Left renal cortex interstitium (tissue), 4 donors: ENCODE measurements at regions not wholly inside any gene's neighbourhood (a gene's known extent, or its start where the extent isn't known, plus 50 kb on each side); places are given as distances from the start of the nearest gene placed in this dataset.
"Not testable (repeated sequence)": the region's sequence is repeated elsewhere in the genome, so short reads cannot be mapped to it uniquely, and the experiment has no call there.

Experiments
- DNase-seq, 4 donors: peaks; one replicate each; pipeline ENCODE4 v3.0.0-alpha.2; 2013; ENCODE audit warnings: low read depth in 4 of 4, low spot score in 2 of 4, missing footprints in 1 of 4

DNA sequence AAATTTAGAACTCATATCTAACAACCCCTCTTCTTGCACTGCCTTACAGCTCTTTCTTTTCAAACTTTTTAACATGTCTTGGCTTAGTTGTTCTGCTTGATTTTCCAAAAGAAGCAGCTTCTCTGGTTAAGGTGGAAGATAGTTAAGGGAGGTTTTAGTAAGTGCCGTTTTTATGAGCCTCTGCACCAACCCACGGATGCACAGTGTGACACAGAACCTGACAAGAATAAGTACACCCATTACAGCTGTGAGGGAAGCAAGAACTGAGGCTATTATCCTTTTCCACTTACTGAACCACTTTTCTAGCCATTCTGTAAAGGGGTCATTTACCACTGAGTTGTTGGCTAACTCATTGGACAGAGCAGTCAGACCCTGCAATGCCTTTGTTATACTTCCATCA lies 336.0 kb upstream of the PCDH10 start:
- DNase-seq, result not testable (repeated sequence)

DNA sequence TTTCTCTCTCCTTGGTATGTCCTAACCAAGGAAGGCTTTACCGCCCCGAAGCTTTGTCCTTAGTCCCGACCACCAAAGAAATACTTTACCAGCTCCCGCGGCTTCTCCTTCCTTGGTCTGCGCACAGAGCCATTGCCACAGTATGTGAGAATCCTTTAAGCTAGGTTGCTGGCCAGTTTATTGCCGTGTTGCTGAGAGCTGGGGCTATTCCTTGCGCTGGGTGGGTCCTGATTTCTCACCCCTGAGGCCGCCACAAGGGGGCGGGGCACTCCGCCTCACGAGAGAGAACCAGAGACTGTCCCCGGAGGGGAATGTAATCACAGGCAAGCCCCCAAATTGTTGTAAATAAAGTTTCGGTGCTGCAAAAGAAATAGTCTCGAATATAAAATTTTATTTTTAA lies 331.0 kb upstream of the PCDH10 start:
- DNase-seq, result no peak

DNA sequence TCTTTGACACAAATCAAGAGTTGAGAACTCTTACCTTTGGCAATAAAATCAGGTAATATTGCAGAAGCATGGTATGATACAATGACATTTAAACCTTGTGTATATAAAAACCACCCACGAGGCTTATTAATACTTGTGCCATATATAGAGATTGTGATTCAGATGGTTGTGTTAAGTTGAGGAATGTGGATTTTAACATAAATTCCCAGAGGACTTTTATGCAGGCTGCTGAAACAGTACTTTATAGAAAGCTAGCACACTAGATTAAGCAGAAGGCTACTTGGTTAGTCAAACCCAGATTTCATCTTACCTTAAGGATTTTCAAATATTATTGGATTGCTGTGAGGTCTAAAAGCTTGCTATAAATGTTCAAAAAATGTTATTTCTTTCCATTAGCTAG lies 325.7 kb upstream of the PCDH10 start:
- no peak for DNase-seq

GRCh38 chr4:132824761-132825160 lies 324.3 kb upstream of the PCDH10 start:
- no peak for DNase-seq

GRCh38 chr4:132827522-132827921 lies 321.6 kb upstream of the PCDH10 start:
- no peak for DNase-seq

DNA sequence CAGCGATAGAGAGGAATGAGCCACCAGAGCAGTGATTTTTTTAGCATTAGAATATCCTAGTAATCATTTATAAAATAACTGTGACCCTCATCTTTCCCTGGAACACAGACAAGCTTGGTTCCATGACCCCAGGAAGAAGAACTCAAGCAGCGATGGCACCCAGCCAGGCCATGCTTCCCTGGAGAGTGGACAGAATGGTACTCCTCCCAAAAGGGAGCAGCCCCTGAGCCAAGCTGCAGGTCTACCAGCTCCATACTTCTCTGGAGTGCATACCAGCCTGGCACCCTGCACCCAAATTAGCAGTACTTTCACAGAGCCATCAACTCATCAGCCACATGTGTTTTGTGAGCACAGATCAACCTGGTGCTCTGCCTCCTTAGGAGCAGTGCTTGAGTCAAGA lies 310.9 kb upstream of the PCDH10 start:
- DNase-seq, result no peak

DNA sequence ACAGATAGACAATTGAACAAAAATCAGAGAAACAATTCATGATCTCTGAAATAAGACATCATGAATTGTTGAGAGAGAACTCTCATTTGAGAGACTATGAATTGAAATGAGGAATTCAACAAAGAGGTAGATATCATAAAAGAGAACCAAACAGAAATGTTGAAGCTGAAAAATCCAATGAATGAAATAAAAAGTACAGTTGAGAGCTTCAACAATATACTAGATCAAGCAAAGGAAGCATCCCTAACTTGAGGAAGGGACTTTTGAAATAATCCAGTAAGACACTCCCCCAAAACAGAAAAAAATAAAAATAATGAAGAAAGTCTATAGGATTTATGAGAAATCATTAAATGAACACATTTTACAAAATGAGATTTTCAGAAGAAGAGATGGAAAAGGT lies 310.0 kb upstream of the PCDH10 start:
- no peak for DNase-seq

- DNase-seq, result no peak
These were observed 289.2 kb upstream of the PCDH10 start for GRCh38 chr4:132859929-132860328.

GRCh38 chr4:132860976-132861375 lies 288.1 kb upstream of the PCDH10 start:
- no peak for DNase-seq

- DNase-seq, result no peak
These were observed 285.5 kb upstream of the PCDH10 start for GRCh38 chr4:132863619-132864018.

DNA sequence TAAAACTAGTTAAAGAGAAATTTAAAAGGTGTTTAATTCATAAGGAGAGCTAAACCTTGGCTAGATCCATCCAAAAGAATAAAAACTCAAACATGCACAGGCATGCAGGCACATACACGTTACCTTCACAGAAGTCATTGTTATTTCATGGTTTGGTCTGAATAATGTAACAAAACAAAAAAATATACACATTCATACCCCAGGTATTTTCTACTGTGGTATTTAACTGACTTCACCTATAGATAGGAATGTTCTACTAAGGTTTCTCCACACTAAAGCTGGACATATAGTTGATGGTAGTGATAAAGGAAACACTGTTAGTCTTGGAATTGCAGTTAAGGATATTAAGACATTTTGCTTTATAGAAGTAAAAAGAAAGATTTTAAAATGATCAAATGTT lies 283.6 kb upstream of the PCDH10 start:
- DNase-seq, result no peak

DNA sequence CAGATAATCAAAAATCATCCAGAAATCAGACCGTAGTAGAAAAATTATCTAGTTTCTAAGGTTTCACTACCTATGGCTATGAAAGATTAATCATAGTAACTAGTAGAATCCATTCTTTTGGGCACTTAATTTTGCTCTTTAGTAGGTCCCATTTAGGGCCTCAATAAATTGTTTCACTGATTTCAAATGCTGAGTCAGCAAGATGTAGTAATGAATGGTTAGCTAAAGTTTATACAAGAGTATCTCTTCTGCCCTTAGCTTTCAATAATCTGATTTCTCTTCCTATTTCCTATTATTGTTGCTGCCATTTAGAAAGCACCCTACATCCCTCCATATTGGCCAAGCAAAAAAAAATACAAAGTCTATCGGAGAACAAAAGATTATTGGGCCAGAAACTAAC lies 283.2 kb upstream of the PCDH10 start:
- no peak for DNase-seq

- DNase-seq, result no peak
These were observed 282.5 kb upstream of the PCDH10 start for GRCh38 chr4:132866616-132867015.

DNA sequence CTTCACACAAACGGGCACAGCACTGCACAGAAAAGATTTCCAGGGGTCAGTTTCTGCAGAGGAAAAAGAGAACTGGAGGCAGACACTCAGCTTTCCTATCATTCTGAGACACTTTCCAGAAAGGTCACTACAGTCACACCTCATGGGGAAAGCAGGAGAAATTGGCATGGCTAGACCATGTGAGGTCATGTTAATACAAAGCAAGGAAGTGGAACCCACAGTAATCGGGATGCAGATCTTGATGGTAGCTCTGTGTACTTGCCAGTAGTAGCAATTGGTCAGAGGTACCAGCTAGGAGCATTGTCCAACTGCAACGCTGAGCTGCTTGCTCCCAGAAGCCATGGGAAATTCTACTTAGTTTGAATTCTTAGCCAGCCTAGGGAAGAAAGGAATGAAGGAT lies 255.3 kb upstream of the PCDH10 start:
- no peak for DNase-seq

DNA sequence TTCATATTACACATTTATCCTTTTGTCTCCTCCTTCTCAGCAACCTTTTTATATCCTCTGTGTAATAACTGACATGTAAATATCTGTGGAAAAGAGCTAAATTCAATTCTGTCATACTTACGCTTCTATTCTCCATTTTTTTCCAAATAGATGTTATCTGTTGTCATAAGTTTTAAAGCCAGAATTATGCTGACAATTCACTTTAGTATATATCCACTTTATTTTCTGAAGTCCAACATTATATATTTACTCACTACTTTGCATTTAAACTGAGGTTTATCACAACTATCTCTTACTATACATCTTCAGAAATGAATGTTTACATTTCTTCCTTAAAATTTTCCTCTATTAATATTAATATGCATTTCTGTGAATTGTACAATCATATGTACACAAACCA lies 247.9 kb upstream of the PCDH10 start:
- DNase-seq, result no peak

DNA sequence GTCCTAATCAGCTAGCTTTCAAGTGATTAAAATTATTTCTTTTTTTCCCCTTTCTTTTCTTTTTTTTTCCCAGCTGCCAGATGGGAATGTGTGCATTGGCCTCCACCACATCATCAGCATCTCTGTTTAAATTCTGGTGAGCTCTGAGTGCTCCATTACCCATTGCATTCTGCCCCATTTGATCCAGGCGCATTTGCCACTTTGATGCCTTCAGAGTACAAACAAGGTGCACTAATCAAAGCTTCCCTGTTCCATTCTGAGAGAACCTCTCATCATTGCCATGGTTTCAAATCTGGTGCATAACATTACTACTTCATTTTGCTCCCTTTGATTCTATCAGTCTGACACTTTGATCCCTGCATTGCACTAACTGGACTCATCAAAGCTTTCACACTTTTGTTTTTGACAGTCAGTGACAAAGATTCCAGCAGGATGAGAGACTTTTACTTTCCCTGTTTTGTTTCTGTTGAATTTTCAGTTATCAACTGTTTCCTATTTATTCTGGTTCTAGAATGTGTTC lies 238.8 kb upstream of the PCDH10 start:
- DNase-seq, result no peak

- DNase-seq, result no peak
These were observed 231.0 kb upstream of the PCDH10 start for GRCh38 chr4:132918096-132918495.

- no peak for DNase-seq
These were observed 225.6 kb upstream of the PCDH10 start for GRCh38 chr4:132923516-132923915.

DNA sequence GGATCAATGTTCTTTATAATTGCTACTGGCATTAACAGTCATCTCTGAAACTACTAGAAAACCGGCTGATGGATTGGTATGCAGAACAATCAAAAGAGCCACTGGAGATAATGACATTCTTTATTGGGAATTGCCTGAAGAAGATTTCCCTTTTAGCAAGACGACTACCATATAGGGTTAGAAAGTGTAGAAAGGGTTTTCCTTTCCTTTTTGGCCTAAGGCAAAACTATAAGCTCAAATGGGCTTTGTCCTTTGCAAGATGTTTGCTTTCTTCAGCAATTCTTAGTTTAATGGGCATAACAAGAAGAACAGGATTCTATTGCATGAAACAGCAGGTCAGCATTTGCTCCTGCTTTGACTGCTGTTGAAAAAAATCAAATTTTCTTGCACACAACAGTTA lies 214.2 kb upstream of the PCDH10 start:
- no peak for DNase-seq

- DNase-seq, result no peak
These were observed 193.9 kb upstream of the PCDH10 start for GRCh38 chr4:132955146-132955545.

DNA sequence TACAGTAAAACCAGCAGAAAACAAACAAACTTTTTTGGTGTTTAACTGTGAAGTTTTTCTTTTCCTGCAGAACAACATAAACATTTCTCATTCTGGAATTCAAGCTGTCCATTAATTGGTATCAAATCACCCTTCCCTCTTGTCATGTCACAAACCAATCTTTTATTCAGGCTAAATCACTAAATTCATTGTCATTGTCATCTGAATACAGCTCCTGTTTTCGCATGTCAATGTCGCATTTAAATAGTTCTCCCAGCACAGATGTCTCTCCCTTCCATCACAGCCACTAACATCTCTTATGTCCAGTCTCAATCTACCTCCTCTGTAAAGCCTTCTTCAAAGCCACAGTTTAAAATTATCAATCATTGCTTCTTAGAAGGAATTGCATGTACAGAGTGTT lies 192.1 kb upstream of the PCDH10 start:
- DNase-seq, result no peak

- DNase-seq, result no peak
These were observed 190.4 kb upstream of the PCDH10 start for GRCh38 chr4:132958457-132959263.

DNA sequence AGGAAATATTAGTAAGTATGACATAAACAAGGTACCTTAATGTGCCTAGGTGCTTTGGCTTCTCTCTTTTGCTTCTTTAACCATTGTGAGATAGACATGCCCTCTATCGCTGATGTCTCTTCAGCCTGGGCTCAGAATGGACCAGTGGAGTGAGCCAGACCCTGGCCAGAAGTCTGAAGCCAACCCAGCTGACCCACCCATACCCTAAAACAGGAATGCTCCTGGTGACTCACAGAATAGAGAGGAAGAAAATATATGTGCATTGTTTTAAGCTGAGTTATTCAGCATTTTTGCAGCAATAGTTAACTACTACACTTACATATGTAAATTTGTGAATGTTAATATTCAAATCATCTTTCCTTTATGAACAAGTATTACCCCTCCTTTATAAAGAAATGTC lies 167.5 kb upstream of the PCDH10 start:
- no peak for DNase-seq
